GM13976 (cell line): ENCODE measurements at regions not wholly inside any gene's neighbourhood (a gene's known extent, or its start where the extent isn't known, plus 50 kb on each side); places are given as distances from the start of the nearest gene placed in this dataset.

ENCODE experiments used
- DNase-seq: peaks from one replicate; pipeline ENCODE4 v3.0.0; 2012; ENCODE audit warnings: low spot score
- CTCF ChIP-seq: IDR thresholded peaks from 2 replicates; pipeline ENCODE4 v1.5.1; 2012; ENCODE audit warnings: borderline replicate concordance, mild to moderate bottlenecking; ENCODE audit not compliant: insufficient read depth; ENCODE audit errors: extremely low read depth, missing control alignments, control extremely low read depth
- in situ Hi-C: fragments of 300-500 bp; cut with MboI; formaldehyde crosslinking; loops from one replicate; pipeline ENCODE4 v1.12.0; 2022; ENCODE audit warnings: low sequenced_read_pairs, mixed read lengths, inconsistent platforms; ENCODE audit not compliant: unreplicated experiment

- in situ Hi-C loops: no loop called here
- TF ChIP-seq CTCF: no peak
Measured at GRCh38 chr2:144698156-144698555, 178.2 kb upstream of the ZEB2 start.

GRCh38 chr2:144695657-144696056 is 175.7 kb upstream of the ZEB2 start:
- no peak for TF ChIP-seq CTCF
- in situ Hi-C loops: no loop called here
- no peak for DNase-seq

More at GRCh38 chr2:144698156-144698555, 178.2 kb upstream of the ZEB2 start:
- no peak for DNase-seq

- TF ChIP-seq CTCF: no peak
- DNase-seq: no peak
- in situ Hi-C loops: no loop called here
Measured at GRCh38 chr2:144694456-144694855, 174.5 kb upstream of the ZEB2 start.

GRCh38 chr2:144693179-144693578 is 173.3 kb upstream of the ZEB2 start:
- DNase-seq: no peak
- no peak for TF ChIP-seq CTCF
- in situ Hi-C loops: no loop called here

- TF ChIP-seq CTCF: no peak
- in situ Hi-C loops: no loop called here
Measured at GRCh38 chr2:144692661-144693060, 172.7 kb upstream of the ZEB2 start.

GRCh38 chr2:144690771-144691170 is 170.9 kb upstream of the ZEB2 start:
- in situ Hi-C loops: no loop called here
- no peak for DNase-seq
- no peak for TF ChIP-seq CTCF

More at GRCh38 chr2:144692661-144693060, 172.7 kb upstream of the ZEB2 start:
- no peak for DNase-seq

GRCh38 chr2:144686518-144687215 is 166.7 kb upstream of the ZEB2 start:
- in situ Hi-C loops: no loop called here
- no peak for DNase-seq
- no peak for TF ChIP-seq CTCF
